Neural cell (in vitro differentiated cells): ENCODE measurements at regions not wholly inside any gene's neighbourhood (a gene's known extent, or its start where the extent isn't known, plus 50 kb on each side); places are given as distances from the start of the nearest gene placed in this dataset.

Experiments used
- H2AFZ ChIP-seq: fragments of 200-600, 300-800 bp; sonication (generic), shearing (Covaris generic); 2 replicates; pipeline ENCODE4 v1.6.0; 2014; ENCODE audit warnings: low read depth, mild to moderate bottlenecking, antibody characterized with exemption, low read length, moderate library complexity
- H3F3A ChIP-seq: fragments of 200-600 bp; shearing (Covaris generic); 2 replicates; pipeline ENCODE4 v1.6.1; 2016; ENCODE audit warnings: mild to moderate bottlenecking, moderate library complexity, mixed read lengths, antibody characterized with exemption, low read length; ENCODE audit not compliant: insufficient read depth, poor library complexity, severe bottlenecking
- H3K27ac ChIP-seq: fragments of 200-600, 300-800 bp; sonication (generic), shearing (Covaris generic); 2 replicates; pipeline ENCODE4 v1.5.1; 2014; ENCODE audit warnings: mild to moderate bottlenecking, low read length, moderate library complexity
- H3K27me3 ChIP-seq: fragments of 300-800, 200-600 bp; sonication (generic), shearing (Covaris generic); 2 replicates; pipeline ENCODE4 v1.6.0; 2014; ENCODE audit warnings: mild to moderate bottlenecking, low read depth, low read length, moderate library complexity; ENCODE audit not compliant: insufficient read depth
- H3K36me3 ChIP-seq: fragments of 300-800, 200-600 bp; sonication (generic), shearing (Covaris generic); 2 replicates; pipeline ENCODE4 v1.5.1; 2014; ENCODE audit warnings: mild to moderate bottlenecking, antibody characterized with exemption, low read length, moderate library complexity; ENCODE audit not compliant: insufficient read depth
- H3K4me2 ChIP-seq: fragments of 300-800, 200-600 bp; sonication (generic), shearing (Covaris generic); 2 replicates; pipeline ENCODE4 v1.6.0; 2014; ENCODE audit warnings: mild to moderate bottlenecking, low read length
- H3K4me3 ChIP-seq: fragments of 300-800, 200-600 bp; sonication (generic), shearing (Covaris generic); 2 replicates; pipeline ENCODE4 v1.5.1; 2014; ENCODE audit warnings: mild to moderate bottlenecking, low read length, moderate library complexity
- H3K79me2 ChIP-seq: fragments of 200-600 bp; shearing (Covaris generic); replicated peaks from 2 replicates; pipeline ENCODE4 v1.6.0; 2014; ENCODE audit warnings: mild to moderate bottlenecking, low read length, moderate library complexity; ENCODE audit not compliant: insufficient read depth
- H3K9ac ChIP-seq: fragments of 300-800, 200-600 bp; sonication (generic), shearing (Covaris generic); 2 replicates; pipeline ENCODE4 v1.6.1; 2016; ENCODE audit warnings: mild to moderate bottlenecking, low read length, mixed read lengths
- H3K9me2 ChIP-seq: fragments of 200-600 bp; shearing (Covaris generic); 2 replicates; pipeline ENCODE4 v1.6.1; 2016; ENCODE audit warnings: mild to moderate bottlenecking, low read length, mixed read lengths; ENCODE audit not compliant: insufficient read depth
- H3K9me3 ChIP-seq: fragments of 200-600, 300-800 bp; sonication (generic), shearing (Covaris generic); 2 replicates; pipeline ENCODE4 v1.6.1; 2016; ENCODE audit warnings: mild to moderate bottlenecking, mixed run types, low read length, moderate library complexity, mixed read lengths
- H4K20me1 ChIP-seq: fragments of 200-600 bp; shearing (Covaris generic); 2 replicates; pipeline ENCODE4 v1.6.1; 2016; ENCODE audit warnings: mild to moderate bottlenecking, mixed run types; ENCODE audit not compliant: insufficient read depth
- CTCF ChIP-seq: fragments of 450-650 bp; IDR thresholded peaks from 2 replicates; pipeline ENCODE4 v1.5.1; 2014; ENCODE audit warnings: antibody characterized with exemption, mild to moderate bottlenecking, moderate library complexity; ENCODE audit not compliant: poor library complexity, severe bottlenecking
- EP300 ChIP-seq: fragments of 450-650 bp; conservative IDR thresholded peaks from 2 replicates; pipeline ENCODE4 v1.6.1; 2014; ENCODE audit warnings: antibody characterized with exemption, mild to moderate bottlenecking, moderate library complexity; ENCODE audit not compliant: poor library complexity, severe bottlenecking
- EZH2 ChIP-seq: fragments of 200-600, 300-800 bp; shearing (Covaris generic), sonication (generic); IDR thresholded peaks from 2 replicates; pipeline ENCODE4 v1.6.1; 2014; ENCODE audit warnings: antibody characterized with exemption, low read length, borderline replicate concordance, mild to moderate bottlenecking; ENCODE audit not compliant: insufficient read depth, poor library complexity, severe bottlenecking
- MXI1 ChIP-seq: fragments of 450-650 bp; conservative IDR thresholded peaks from 2 replicates; pipeline ENCODE4 v1.6.1; 2014; ENCODE audit warnings: antibody characterized with exemption, mild to moderate bottlenecking; ENCODE audit not compliant: poor library complexity, severe bottlenecking
- POLR2AphosphoS5 ChIP-seq: IDR thresholded peaks from 2 replicates; pipeline ENCODE4 v1.6.1; 2012
- RAD21 ChIP-seq: fragments of 450-650 bp; conservative IDR thresholded peaks from 2 replicates; pipeline ENCODE4 v1.6.1; 2014; ENCODE audit warnings: antibody characterized with exemption, mild to moderate bottlenecking, moderate library complexity
- SMC3 ChIP-seq: fragments of 450-650 bp; conservative IDR thresholded peaks from 2 replicates; pipeline ENCODE4 v1.6.1; 2014; ENCODE audit warnings: antibody characterized with exemption, mild to moderate bottlenecking, moderate library complexity; ENCODE audit not compliant: poor library complexity
- TAF1 ChIP-seq: IDR thresholded peaks from 2 replicates; pipeline ENCODE4 v1.6.1; 2012; ENCODE audit warnings: low read depth
- TF ChIP-seq, protein P1 (sequence below): IDR thresholded peaks from 2 replicates; pipeline ENCODE4 v1.6.1; 2012; ENCODE audit warnings: borderline replicate concordance

DNA sequence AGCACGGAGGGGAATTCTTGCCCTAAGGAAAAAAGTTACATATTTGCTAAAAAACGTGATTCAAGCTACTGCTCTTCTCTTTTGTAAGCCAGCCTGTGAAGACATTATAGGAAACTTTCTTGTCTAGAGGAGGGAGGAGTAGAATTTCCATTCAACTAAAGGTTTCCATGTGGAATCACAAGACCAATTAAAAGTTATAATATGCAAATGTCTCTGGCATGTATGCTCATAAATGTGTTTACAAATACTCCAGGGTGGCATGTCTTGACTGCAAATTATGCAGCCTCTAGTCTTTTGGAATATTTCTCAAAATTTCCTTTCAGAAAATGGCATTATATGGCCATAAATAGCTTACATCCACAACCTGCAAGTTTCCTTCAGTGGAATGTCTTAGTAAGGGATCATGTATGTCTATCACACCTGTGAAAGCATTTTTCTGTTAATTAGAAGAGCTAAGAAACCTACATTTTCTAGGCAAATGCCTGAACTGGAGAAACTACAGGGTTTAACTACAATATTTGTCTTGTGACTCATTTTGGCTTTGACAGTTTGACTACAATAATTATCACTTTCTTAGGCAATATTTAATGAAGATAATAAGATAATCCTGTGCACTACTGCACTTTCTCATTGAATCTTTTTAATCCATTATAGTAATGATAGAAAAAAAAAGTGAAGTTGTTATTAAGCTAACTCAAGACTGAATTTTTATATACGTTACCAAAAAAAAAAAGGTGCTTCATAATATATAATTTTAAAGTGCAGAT, 111.1 kb upstream of the C10orf90 start:
- no peak overlapping the region for H3K4me3 ChIP-seq
- TF ChIP-seq MXI1 (no peak), EZH2 (no peak), CTCF (no peak)
- no peaks in the 10 kb centered on the region for H3F3A ChIP-seq
- no peak overlapping the region for H3K9ac ChIP-seq
- H3K9me2 ChIP-seq = no peaks in the 10 kb centered on the region
- H3K79me2 ChIP-seq = no peaks in the 10 kb centered on the region
- no peak overlapping the region for H3K27ac ChIP-seq
- no peak overlapping the region for H2AFZ ChIP-seq
- H3K27me3 ChIP-seq = no peaks in the 10 kb centered on the region
- no peak overlapping the region for H3K4me2 ChIP-seq
- no peaks in the 10 kb centered on the region for H4K20me1 ChIP-seq
- H3K9me3 ChIP-seq = no peaks in the 10 kb centered on the region
- no peaks in the 10 kb centered on the region for H3K36me3 ChIP-seq

DNA sequence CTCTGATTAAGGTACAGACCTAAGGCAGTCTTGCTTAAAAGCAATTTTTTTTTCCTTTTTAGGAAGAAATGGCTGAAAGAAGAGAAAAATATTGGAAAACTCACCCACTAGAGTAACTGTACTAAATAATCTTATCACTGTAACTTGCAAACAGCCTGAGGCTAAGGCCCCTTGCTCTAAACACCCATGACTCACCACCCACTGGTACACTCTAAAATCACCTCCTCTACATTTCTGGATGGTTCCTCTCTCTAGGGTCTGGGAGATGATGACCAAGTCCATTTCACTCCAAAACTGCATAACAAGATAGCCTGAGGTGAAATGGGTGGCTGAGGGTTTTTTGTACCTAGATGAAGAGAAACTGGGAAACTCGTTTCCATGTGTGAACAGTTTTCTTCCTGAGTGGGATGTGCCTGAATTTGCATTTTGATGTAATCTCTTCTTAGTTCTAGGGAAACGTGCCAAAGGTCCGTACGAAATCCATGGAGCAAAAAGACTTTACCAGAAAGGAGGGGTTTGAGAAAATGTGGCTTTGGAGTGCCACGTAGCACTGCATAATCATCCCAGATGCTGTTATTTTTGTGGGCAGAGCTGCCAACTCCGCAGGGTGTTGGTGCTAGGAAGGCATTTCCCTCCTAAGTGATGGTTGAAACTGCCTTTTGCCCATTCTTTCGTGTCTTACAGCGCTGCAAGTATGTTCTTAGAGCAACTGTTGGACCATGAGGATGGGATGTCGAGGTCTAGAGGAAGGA, 113.5 kb upstream of the C10orf90 start:
- H3K9me3 ChIP-seq = no peaks in the 10 kb centered on the region
- no peak overlapping the region for H2AFZ ChIP-seq
- H3K9ac ChIP-seq = no peak overlapping the region
- H3K79me2 ChIP-seq = no peaks in the 10 kb centered on the region
- H3K27ac ChIP-seq = no peak overlapping the region
- no peaks in the 10 kb centered on the region for H3K27me3 ChIP-seq
- no peaks in the 10 kb centered on the region for H3F3A ChIP-seq
- H3K36me3 ChIP-seq = no peaks in the 10 kb centered on the region
- TF ChIP-seq SMC3 = no peak
- no peak for TF ChIP-seq TAF1
- no peak for TF ChIP-seq POLR2AphosphoS5
- TF ChIP-seq RAD21 = no peak
- TF ChIP-seq MXI1 = no peak
- no peak for TF ChIP-seq EZH2
- TF ChIP-seq, protein P1, sequence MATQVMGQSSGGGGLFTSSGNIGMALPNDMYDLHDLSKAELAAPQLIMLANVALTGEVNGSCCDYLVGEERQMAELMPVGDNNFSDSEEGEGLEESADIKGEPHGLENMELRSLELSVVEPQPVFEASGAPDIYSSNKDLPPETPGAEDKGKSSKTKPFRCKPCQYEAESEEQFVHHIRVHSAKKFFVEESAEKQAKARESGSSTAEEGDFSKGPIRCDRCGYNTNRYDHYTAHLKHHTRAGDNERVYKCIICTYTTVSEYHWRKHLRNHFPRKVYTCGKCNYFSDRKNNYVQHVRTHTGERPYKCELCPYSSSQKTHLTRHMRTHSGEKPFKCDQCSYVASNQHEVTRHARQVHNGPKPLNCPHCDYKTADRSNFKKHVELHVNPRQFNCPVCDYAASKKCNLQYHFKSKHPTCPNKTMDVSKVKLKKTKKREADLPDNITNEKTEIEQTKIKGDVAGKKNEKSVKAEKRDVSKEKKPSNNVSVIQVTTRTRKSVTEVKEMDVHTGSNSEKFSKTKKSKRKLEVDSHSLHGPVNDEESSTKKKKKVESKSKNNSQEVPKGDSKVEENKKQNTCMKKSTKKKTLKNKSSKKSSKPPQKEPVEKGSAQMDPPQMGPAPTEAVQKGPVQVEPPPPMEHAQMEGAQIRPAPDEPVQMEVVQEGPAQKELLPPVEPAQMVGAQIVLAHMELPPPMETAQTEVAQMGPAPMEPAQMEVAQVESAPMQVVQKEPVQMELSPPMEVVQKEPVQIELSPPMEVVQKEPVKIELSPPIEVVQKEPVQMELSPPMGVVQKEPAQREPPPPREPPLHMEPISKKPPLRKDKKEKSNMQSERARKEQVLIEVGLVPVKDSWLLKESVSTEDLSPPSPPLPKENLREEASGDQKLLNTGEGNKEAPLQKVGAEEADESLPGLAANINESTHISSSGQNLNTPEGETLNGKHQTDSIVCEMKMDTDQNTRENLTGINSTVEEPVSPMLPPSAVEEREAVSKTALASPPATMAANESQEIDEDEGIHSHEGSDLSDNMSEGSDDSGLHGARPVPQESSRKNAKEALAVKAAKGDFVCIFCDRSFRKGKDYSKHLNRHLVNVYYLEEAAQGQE = no peak
- TF ChIP-seq EP300 = no peak
- no peak for TF ChIP-seq CTCF
- H3K9me2 ChIP-seq = no peaks in the 10 kb centered on the region
- H3K4me2 ChIP-seq = no peak overlapping the region
- H3K4me3 ChIP-seq = no peak overlapping the region
- no peaks in the 10 kb centered on the region for H4K20me1 ChIP-seq
